NCI-H187 treated with DMSO at 0.1 percent for 48 hours (cell line): ENCODE measurements at regions not wholly inside any gene's neighbourhood (a gene's known extent, or its start where the extent isn't known, plus 50 kb on each side); places are given as distances from the start of the nearest gene placed in this dataset.

Experiments used
- DNase-seq: peaks from one replicate; lab custom pipeline; 2025; lab: John Stamatoyannopoulos, UW

DNA sequence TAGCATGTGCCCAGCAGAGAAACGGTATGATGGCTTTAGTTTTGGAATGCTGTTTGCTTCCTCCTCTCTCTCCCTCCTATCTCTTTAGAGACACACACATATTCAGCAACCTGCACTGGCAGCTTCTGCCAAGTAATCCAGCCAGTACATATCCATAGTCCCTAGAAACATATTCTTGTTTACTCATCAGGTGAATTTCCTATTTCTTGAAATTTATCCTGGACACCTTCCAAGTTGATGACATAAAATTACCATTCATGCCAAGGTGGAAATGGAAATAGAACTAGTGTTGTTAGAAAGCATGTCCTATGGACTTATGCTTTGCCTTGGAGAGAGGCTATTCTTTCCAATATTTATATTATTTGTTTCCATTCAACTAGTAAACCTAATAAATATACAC, 50.9 kb upstream of the RGPD4 start:
- no peak for DNase-seq

DNA sequence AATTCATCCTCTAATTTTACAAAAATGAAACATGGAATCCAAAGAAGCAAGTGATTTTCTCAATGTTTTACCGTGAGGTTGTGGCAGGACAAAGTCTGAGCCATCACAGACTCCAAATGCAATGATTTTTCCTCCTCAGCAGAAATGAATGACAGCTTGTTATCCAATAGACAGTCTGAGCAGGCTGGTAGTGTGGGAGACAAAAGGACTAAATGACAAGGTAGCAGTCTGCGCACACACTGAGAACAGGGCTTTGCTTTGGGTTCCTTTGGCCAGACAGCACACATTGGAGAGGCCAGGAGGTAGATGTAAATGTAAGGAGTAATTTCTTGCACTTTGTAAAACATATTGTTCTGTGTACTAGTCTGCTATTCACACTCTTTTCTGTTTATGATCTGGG, 50.3 kb upstream of the RGPD4 start:
- DNase-seq, result no peak
